HG03097 (cell line): ENCODE measurements at regions not wholly inside any gene's neighbourhood (a gene's known extent, or its start where the extent isn't known, plus 50 kb on each side); places are given as distances from the start of the nearest gene placed in this dataset.

Experiments
- ATAC-seq: cut with Tn5 transposase; IDR thresholded peaks from one replicate; pipeline ENCODE4 v1.9.1; 2021; ENCODE audit not compliant: unreplicated experiment, low FRiP score

GRCh38 chr10:10804998-10805740 is 212.5 kb upstream of the CELF2 start:
- no peak for ATAC-seq

GRCh38 chr10:10807106-10807505 is 210.6 kb upstream of the CELF2 start:
- no peak for ATAC-seq

GRCh38 chr10:10811562-10811961 is 206.1 kb upstream of the CELF2 start:
- no peak for ATAC-seq

GRCh38 chr10:10813656-10814055 is 204.0 kb upstream of the CELF2 start:
- ATAC-seq, result no peak

- no peak for ATAC-seq
Observed at GRCh38 chr10:10814069-10814468, 203.6 kb upstream of the CELF2 start.

- no peak for ATAC-seq
Observed at GRCh38 chr10:10816447-10816846, 201.2 kb upstream of the CELF2 start.

GRCh38 chr10:10817609-10818008 is 200.1 kb upstream of the CELF2 start:
- ATAC-seq, result no peak

GRCh38 chr10:10818082-10818481 is 199.6 kb upstream of the CELF2 start:
- ATAC-seq, result no peak

GRCh38 chr10:10819206-10819856 is 198.3 kb upstream of the CELF2 start:
- no peak for ATAC-seq

GRCh38 chr10:10821926-10822325 is 195.7 kb upstream of the CELF2 start:
- no peak for ATAC-seq

GRCh38 chr10:10824591-10825148 is 193.0 kb upstream of the CELF2 start:
- no peak for ATAC-seq

GRCh38 chr10:10826125-10826524 is 191.5 kb upstream of the CELF2 start:
- no peak for ATAC-seq

- no peak for ATAC-seq
Observed at GRCh38 chr10:10828623-10829022, 189.0 kb upstream of the CELF2 start.

GRCh38 chr10:10829576-10829975 is 188.1 kb upstream of the CELF2 start:
- ATAC-seq, result no peak

- no peak for ATAC-seq
Observed at GRCh38 chr10:10830293-10830986, 187.2 kb upstream of the CELF2 start.

GRCh38 chr10:10831085-10831484 is 186.6 kb upstream of the CELF2 start:
- ATAC-seq, result no peak

- ATAC-seq, result no peak
Observed at GRCh38 chr10:10833955-10834354, 183.7 kb upstream of the CELF2 start.

- ATAC-seq, result no peak
Observed at GRCh38 chr10:10844251-10844650, 173.4 kb upstream of the CELF2 start.

- no peak for ATAC-seq
Observed at GRCh38 chr10:10845185-10845584, 172.5 kb upstream of the CELF2 start.

- ATAC-seq, result no peak
Observed at GRCh38 chr10:10845826-10846503, 171.7 kb upstream of the CELF2 start.

GRCh38 chr10:10846504-10846900 is 171.2 kb upstream of the CELF2 start:
- no peak for ATAC-seq
